ENCODE measurements at regions not wholly inside any gene's neighbourhood (a gene's known extent, or its start where the extent isn't known, plus 50 kb on each side); places are given as distances from the start of the nearest gene placed in this dataset.

DNA sequence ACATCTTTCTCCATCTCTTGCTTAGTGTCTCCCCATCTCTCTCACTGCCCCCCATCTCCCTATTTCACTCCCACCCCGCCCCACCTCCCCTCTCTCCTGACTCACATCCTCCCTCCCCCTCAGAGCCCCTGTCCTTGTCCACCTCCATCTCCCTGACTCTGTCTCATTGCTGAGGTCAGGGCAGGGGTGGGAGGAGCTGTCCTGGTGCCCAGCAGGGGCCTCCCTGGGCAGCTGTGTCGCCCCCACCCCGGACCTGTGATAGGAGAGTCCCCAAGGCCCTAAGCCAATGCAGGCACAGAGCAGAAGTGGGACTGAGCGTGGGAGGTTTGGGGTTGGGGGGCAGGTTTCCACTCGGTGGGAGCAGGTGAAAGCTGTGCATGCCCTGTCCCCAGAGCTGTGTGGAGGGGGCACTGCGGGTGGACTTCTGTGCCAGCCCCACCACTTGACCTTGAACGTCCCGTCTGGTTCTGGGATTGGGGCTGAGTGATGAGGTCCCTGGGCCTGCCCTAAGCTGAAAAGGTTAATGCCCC is 210.8 kb downstream of the TBC1D2B start:
- Histone ChIP-seq H4K20me1 (ENCODE audit: insufficient read depth, low read length) (no peaks in the 10 kb centered on the region), H3K4me2 (ENCODE audit: low read depth, low read length) (no peak overlapping the region), H2AFZ (ENCODE audit: low read length) (no peak overlapping the region), H3K9ac (ENCODE audit: insufficient read depth, low read depth, low read length) (no peak overlapping the region), H3K36me3 (replicated peaks in 1 of 2; ENCODE audit: control insufficient read depth in 1 of 2, insufficient read depth in 2 of 2, low read length in 2 of 2) (no peaks in the 10 kb centered on the region), H3K9me3 (ENCODE audit: low read length) (no peaks in the 10 kb centered on the region), H3K4me1 (ENCODE audit: insufficient read depth, low read length) (0 out of 2 replicates have a peak, but pooled peaks cover 5% of the 10 kb centered on the region), H3K27me3 (ENCODE audit: control insufficient read depth in 1 of 2, insufficient read depth in 2 of 2, low read length in 2 of 2) (peaks cover 4 to 16% of the 10 kb centered on the region in 2 experiments; a peak in 4 of 5 replicates), H3K79me2 (ENCODE audit: insufficient read depth, low read length) (no peaks in the 10 kb centered on the region), H3K27ac (ENCODE audit: extremely low read length, insufficient read depth, low read length) (no peak overlapping the region), H3K4me3 (replicated peaks in 1 of 3; ENCODE audit: insufficient read depth in 1 of 3, low read depth in 2 of 3, low read length in 3 of 3) (no peak overlapping the region)
- ChIA-PET CTCF (ENCODE audit: low intra/inter-chr PET ratio, low total read pairs) (no interaction called here), POLR2A (no interaction called here)
- no peak for DNase-seq (ENCODE audit: low spot score)
- ATAC-seq = no peak
- FAIRE-seq = no peak
- no TSS peak for BruUV-seq (replicated peaks)
- intact Hi-C loops (cut with micrococcal nuclease; ENCODE audit: unreplicated experiment) (no loop called here), in situ Hi-C loops (cut with HindIII; ENCODE audit: extremely low pct_ligation_motif_present, low pct_unique_long_range_greater_than_20kb) (no loop called here)
- under 1% methylated on average over 5 of the region's 8 CpGs for WGBS (ENCODE audit: low lambda C conversion rate)
- TF ChIP-seq ZNF350 (CRISPR knock-in tag; IDR thresholded peaks at IDR 0.05; ENCODE audit: borderline replicate concordance, low read depth) (no peak), ZMYM2 (CRISPR knock-in tag; IDR thresholded peaks at IDR 0.05) (no peak), ZNF790 (CRISPR knock-in tag; IDR thresholded peaks at IDR 0.05; ENCODE audit: borderline replicate concordance) (no peak), PRMT3 (CRISPR knock-in tag; IDR thresholded peaks at IDR 0.05; ENCODE audit: borderline replicate concordance, low read depth) (no peak), SNAPC2 (CRISPR knock-in tag; IDR thresholded peaks at IDR 0.05) (no peak), SMC3 (IDR thresholded peaks at IDR 0.05; ENCODE audit: low read length) (no peak), MYC (CRISPR knock-in tag; IDR thresholded peaks at IDR 0.05; ENCODE audit: borderline replicate concordance) (no peak), ZNF343 (CRISPR knock-in tag; IDR thresholded peaks at IDR 0.05) (no peak), ZNF354B (CRISPR knock-in tag; IDR thresholded peaks at IDR 0.05) (no peak), ARNT2 (CRISPR knock-in tag; IDR thresholded peaks at IDR 0.05; ENCODE audit: low read depth) (no peak), PTBP1 (IDR thresholded peaks at IDR 0.05; ENCODE audit: low read depth, low read length, poor library complexity, severe bottlenecking) (no peak), KLF6 (CRISPR knock-in tag; IDR thresholded peaks at IDR 0.05) (no peak), FOXK1 (CRISPR knock-in tag; IDR thresholded peaks at IDR 0.05; ENCODE audit: borderline replicate concordance, low read depth) (no peak), HHEX (CRISPR knock-in tag; IDR thresholded peaks at IDR 0.05) (no peak), KLF12 (CRISPR knock-in tag; IDR thresholded peaks at IDR 0.05; ENCODE audit: borderline replicate concordance) (no peak), ZNF460 (CRISPR knock-in tag; IDR thresholded peaks at IDR 0.05; ENCODE audit: borderline replicate concordance) (no peak)
- TF ChIP-seq, protein P1, sequence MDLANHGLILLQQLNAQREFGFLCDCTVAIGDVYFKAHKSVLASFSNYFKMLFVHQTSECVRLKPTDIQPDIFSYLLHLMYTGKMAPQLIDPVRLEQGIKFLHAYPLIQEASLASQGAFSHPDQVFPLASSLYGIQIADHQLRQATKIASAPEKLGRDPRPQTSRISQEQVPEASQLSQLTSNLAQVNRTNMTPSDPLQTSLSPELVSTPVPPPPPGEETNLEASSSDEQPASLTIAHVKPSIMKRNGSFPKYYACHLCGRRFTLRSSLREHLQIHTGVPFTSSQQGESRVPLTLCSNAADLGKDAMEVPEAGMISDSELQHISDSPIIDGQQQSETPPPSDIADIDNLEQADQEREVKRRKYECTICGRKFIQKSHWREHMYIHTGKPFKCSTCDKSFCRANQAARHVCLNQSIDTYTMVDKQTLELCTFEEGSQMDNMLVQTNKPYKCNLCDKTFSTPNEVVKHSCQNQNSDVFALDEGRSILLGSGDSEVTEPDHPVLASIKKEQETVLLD (CRISPR knock-in tag; IDR thresholded peaks at IDR 0.05; ENCODE audit: low read depth) = no peak
- TF ChIP-seq, protein P2, sequence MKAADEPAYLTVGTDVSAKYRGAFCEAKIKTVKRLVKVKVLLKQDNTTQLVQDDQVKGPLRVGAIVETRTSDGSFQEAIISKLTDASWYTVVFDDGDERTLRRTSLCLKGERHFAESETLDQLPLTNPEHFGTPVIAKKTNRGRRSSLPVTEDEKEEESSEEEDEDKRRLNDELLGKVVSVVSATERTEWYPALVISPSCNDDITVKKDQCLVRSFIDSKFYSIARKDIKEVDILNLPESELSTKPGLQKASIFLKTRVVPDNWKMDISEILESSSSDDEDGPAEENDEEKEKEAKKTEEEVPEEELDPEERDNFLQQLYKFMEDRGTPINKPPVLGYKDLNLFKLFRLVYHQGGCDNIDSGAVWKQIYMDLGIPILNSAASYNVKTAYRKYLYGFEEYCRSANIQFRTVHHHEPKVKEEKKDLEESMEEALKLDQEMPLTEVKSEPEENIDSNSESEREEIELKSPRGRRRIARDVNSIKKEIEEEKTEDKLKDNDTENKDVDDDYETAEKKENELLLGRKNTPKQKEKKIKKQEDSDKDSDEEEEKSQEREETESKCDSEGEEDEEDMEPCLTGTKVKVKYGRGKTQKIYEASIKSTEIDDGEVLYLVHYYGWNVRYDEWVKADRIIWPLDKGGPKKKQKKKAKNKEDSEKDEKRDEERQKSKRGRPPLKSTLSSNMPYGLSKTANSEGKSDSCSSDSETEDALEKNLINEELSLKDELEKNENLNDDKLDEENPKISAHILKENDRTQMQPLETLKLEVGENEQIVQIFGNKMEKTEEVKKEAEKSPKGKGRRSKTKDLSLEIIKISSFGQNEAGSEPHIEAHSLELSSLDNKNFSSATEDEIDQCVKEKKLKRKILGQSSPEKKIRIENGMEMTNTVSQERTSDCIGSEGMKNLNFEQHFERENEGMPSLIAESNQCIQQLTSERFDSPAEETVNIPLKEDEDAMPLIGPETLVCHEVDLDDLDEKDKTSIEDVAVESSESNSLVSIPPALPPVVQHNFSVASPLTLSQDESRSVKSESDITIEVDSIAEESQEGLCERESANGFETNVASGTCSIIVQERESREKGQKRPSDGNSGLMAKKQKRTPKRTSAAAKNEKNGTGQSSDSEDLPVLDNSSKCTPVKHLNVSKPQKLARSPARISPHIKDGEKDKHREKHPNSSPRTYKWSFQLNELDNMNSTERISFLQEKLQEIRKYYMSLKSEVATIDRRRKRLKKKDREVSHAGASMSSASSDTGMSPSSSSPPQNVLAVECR (CRISPR knock-in tag; IDR thresholded peaks at IDR 0.05; ENCODE audit: borderline replicate concordance) = no peak
